GM19328 (cell line): ENCODE measurements at regions not wholly inside any gene's neighbourhood (a gene's known extent, or its start where the extent isn't known, plus 50 kb on each side); places are given as distances from the start of the nearest gene placed in this dataset.

Source experiments
- ATAC-seq: cut with Tn5 transposase; IDR thresholded peaks from one replicate; pipeline ENCODE4 v1.9.1; 2021; ENCODE audit warnings: mild to moderate bottlenecking, moderate library complexity; ENCODE audit not compliant: unreplicated experiment

DNA sequence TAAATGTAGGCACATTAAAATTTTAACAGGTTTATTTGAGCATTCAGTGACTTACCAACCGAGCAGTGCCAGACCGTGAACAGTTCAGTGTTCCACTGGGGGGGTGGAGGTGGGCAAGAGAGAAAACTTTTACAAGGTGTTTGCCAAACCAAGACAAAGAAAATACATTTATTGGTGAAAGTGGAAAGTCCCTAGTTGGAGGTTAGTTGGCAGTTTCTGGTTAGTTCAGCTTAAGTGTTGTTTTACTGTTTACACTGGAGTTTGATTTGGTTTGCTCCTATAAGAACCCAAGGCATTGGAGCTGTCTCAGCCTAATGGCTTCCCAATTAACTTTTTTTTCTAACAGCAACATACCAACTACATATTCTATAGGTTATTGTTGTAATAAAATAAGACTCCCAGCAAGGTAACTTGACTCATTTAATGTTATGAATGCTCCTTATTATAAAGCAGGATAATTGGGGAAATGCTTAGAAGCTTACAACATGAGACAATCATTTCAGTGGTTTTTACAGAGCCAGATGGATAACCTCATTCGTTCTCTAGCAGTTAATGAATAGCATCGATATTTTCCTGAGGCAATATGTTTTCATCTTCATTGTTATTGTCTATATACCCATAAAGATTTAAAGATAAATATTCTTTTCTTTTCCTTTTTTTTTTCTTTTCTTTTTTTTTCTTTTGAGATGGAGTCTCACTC lies 115.8 kb downstream of the ETNK1 start:
- no peak for ATAC-seq

- ATAC-seq: no peak
These were observed 118.7 kb downstream of the ETNK1 start for GRCh38 chr12:22743700-22744099.

- no peak for ATAC-seq
These were observed 119.2 kb downstream of the ETNK1 start for GRCh38 chr12:22744197-22744596.

DNA sequence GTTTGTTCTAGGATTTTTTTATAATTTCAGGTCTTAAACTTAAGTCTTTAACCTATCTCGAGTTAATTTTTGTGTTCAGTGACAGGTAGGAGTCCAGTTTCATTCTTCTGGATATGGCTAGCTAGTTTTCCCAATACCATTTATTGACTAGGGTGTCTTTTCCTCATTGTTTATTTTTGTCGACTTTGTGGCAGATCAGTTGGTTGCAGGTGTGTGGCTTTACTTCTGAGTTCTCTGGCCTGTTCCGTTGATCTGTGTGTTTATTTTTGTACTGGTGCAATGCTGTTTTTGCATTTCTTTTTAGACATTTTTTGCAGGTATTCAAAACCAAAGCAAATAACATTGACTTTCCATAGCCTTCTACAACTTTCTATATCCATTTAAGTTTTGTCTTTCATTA lies 121.7 kb downstream of the ETNK1 start:
- no peak for ATAC-seq

DNA sequence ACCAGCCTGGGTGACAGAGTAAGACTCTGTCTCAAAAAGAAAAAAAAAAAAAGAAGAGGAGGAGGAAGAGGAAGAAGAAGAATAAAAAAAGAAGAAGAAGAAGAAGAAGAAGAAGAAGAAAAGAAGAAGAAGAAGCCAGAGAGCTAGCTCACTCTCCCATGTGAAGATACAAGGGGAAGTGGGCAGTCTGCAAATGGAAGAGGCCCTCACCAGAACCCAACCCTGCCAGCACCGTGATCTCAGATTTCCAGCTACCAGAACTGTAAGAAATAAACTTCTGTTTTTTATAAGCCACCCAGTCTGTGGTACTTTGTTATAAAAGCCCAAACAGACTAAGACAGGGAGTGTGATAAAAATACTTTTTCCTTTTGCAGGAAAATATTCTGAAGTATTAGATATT lies 130.7 kb downstream of the ETNK1 start:
- ATAC-seq: no peak

- ATAC-seq: no peak
These were observed 135.1 kb downstream of the ETNK1 start for GRCh38 chr12:22759769-22760674.

DNA sequence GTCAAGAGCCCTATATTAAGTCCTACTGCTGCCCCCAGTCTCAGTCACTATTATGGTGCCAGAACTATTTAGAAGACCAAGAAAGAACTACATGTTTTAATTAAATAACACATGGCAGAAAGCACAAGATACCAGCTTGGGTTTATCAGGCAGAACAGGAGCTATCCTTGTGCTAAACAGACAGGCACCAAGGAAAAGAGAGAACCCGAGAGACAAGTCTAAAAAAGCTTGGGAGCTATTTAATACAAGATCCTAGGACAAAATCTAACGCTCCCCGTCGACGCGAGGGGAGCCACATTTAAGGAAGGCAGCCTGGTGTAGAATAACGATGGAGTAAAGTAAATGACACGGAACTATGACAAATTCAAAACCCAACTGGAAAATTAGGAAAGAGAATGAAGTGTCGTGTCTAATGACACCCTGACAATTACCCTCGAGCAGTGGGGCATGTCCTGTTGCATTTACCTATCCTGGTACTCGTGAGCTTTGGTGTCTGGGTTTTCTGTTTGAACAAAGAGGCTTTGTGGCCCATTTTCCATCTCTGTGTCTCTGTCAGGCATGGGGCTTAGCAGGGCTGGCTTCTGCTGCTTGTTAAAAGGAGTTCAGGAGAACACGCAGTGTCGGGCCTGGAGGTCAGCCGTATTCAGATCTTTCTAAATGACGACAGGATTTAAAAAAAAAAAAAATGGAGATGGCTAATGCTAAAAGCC lies 140.6 kb downstream of the ETNK1 start:
- ATAC-seq: no peak

GRCh38 chr12:22766911-22767420 lies 142.0 kb downstream of the ETNK1 start:
- no peak for ATAC-seq

- no peak for ATAC-seq
These were observed 156.4 kb downstream of the ETNK1 start for GRCh38 chr12:22781339-22781738.

DNA sequence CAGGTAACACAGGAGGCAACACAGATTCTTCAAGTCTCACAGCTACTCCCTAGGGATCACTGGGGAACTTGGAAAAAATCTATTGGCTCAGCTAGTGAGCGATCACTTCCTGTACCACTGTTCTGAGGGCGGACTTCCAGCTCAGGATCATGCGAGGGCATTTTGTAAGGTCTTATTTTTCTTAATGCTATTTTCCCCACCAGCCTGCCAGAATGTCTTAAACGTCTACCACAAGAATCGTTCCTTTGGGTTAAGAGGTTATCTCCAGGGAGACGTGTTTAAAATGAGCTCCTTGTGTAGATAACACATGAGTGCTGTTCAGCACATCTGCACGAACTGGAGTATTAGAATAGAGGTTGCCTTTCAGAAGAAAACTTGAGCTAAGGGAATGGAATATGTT lies 162.6 kb downstream of the ETNK1 start:
- no peak for ATAC-seq

- no peak for ATAC-seq
These were observed 163.9 kb downstream of the ETNK1 start for GRCh38 chr12:22788913-22789312.

GRCh38 chr12:22792138-22792537 lies 167.2 kb downstream of the ETNK1 start:
- no peak for ATAC-seq

DNA sequence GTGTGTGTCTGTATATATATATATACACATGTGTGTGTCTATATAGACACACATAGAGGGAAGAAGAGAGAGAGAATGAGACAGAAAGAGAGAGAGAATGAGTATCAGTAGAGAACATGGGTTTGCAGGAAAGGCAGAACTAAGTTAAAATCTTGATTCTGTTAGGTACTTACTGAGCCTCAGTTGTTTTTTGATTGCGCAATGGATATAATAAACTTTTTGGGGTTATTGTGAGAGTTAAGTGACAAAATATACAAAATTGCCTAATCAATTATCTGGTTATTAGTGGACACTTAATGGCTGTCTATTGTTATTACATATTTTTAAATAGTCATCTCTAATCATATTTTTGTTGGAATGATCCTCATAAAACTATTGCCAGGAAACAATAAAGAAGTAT lies 169.0 kb downstream of the ETNK1 start:
- ATAC-seq: no peak

- no peak for ATAC-seq
These were observed 172.1 kb downstream of the ETNK1 start for GRCh38 chr12:22796941-22797630.

- no peak for ATAC-seq
These were observed 172.7 kb downstream of the ETNK1 start for GRCh38 chr12:22797701-22798100.

DNA sequence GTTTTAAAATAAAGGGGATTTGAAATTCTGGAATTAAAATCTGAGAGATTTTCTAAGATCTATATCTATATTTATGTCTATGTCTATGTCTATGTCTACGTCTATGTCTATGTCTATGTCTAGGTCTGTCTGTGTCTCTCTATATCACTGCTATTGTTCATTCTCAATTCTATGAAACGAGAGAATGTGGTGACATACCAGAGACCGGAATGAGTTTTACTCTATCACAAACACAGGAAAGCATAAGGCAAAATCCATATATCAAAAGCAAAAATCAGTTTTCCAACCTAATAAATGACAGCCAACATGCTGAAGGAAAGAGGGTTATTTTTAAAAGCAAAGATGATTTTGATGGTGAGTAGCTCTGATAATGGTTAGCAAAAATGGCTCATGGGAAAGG lies 173.1 kb downstream of the ETNK1 start:
- ATAC-seq: no peak

- no peak for ATAC-seq
These were observed 174.5 kb downstream of the ETNK1 start for GRCh38 chr12:22799503-22799902.

GRCh38 chr12:22800332-22800731 lies 175.4 kb downstream of the ETNK1 start:
- ATAC-seq: no peak

DNA sequence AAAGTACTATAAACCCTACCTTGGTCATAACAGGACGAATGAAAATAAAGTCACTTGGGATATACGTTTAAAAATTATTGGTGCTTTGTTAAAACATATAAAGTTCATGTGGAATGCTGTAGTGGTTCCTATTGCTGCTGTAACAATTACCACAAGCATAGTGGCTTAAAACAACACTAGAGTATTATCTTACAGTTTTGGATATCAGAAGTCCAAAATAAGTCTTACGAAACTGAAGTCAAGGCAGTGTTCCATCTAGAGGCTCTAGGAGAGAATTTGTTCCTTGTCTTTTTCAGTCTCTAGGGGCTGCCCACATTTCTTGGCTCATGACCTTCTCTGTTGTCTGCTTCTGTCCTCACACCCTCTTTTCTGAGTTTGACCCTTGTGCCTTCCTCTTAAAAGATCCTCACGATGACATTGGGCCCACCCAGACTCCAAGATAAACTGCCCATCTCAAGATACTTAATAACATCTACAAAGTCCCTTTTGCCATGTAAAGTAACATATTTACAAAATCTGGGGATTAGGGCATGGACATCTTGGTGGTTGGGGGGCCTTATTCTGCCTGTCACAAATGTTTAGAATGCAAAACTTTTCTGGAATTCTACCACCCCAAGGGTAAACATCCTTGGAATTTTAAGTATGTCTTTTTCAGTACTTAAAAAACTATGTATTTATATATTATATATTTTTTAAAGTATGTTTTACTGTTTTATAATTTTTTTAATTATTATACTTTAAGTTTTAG lies 178.1 kb downstream of the ETNK1 start:
- no peak for ATAC-seq

DNA sequence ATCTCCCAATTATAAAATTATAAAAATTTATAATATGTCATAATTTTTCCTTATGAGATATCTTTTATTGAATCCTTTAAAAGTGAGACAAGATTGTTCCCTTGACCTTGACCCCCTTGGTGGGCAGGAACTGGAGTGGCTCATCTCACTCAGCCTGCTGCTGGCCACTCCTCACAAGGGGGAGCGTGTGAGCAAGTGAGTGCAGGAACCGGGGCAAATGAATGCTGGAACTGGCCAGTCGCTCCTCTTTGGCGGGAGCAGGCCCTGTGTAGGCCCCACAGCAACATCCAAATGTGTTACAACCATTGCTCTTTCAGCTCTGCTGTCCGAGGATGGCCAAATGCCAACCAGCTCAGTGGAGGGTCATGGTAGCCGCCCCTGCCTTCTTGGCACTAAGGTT lies 178.8 kb downstream of the ETNK1 start:
- ATAC-seq: no peak
